Left lung (tissue), 4 donors: ENCODE measurements at regions not wholly inside any gene's neighbourhood (a gene's known extent, or its start where the extent isn't known, plus 50 kb on each side); places are given as distances from the start of the nearest gene placed in this dataset.

ENCODE experiments used
- ATAC-seq: fragments of 200-7000 bp; cut with Tn5 transposase; one replicate; pipeline ENCODE4 v1.9.1; 2020; ENCODE audit warnings: moderate library complexity
- DNase-seq, 4 donors: peaks; one replicate each; pipeline ENCODE4 v3.0.0-alpha.2; 2013 to 2020
- H3K27ac ChIP-seq, 2 donors: fragments of 200-600 bp; sonication (generic) in 1 of 2; one replicate each; pipeline versions ENCODE4 v1.5.0 to v1.8.0; 2020 to 2021
- H3K27me3 ChIP-seq, 2 donors: fragments of 200-600 bp; sonication (generic) in 1 of 2; one replicate each; pipeline versions ENCODE4 v1.5.0 to v1.8.0; 2020 to 2021
- H3K36me3 ChIP-seq, 2 donors: fragments of 200-600 bp; sonication (generic) in 1 of 2; one replicate each; pipeline versions ENCODE4 v1.5.0 to v1.8.0; 2020 to 2021
- H3K4me1 ChIP-seq, 2 donors: fragments of 200-600 bp; one replicate each; pipeline ENCODE4 v1.8.0; 2021
- H3K4me3 ChIP-seq, 2 donors: fragments of 200-600 bp; sonication (generic) in 1 of 2; one replicate each; pipeline versions ENCODE4 v1.5.0 to v1.8.0; 2020 to 2021; ENCODE audit warnings: mild to moderate bottlenecking in 1 of 2
- H3K9me3 ChIP-seq, 2 donors: fragments of 200-600 bp; sonication (generic) in 1 of 2; one replicate each; pipeline versions ENCODE4 v1.5.0 to v1.8.0; 2020 to 2021
- CTCF ChIP-seq, 2 donors: fragments of 200-600 bp; sonication (generic) in 1 of 2; IDR thresholded peaks; one replicate each; pipeline versions ENCODE4 v1.5.0 to v1.8.0; 2021; ENCODE audit warnings: antibody characterized with exemption in 2 of 2
- intact Hi-C, 2 donors: fragments of 100-400 bp; cut with DNase I; formaldehyde crosslinking; loops; one replicate each; pipeline versions ENCODE4 v1.11.2 to v1.14.2; 2022
- donor health status: DM: no; HTN: yes; CAD: no.
- donor health status: DM: no; HTN: no; CAD: no.

GRCh38 chr11:15336021-15336420, 221.3 kb downstream of the INSC start:
- no peak for ATAC-seq
- no peak overlapping the region for H3K4me3 ChIP-seq
- no peaks in the 10 kb centered on the region for H3K27me3 ChIP-seq
- no peak for TF ChIP-seq CTCF (IDR thresholded peaks at IDR 0.05)
- H3K27ac ChIP-seq, result no peak overlapping the region
- intact Hi-C loops, result no loop called here
- no peak for DNase-seq
- H3K36me3 ChIP-seq, result no peaks in the 10 kb centered on the region
- H3K9me3 ChIP-seq, result peaks cover 0 to 8% of the 10 kb centered on the region in 2 donors
- no peaks in the 10 kb centered on the region for H3K4me1 ChIP-seq

DNA sequence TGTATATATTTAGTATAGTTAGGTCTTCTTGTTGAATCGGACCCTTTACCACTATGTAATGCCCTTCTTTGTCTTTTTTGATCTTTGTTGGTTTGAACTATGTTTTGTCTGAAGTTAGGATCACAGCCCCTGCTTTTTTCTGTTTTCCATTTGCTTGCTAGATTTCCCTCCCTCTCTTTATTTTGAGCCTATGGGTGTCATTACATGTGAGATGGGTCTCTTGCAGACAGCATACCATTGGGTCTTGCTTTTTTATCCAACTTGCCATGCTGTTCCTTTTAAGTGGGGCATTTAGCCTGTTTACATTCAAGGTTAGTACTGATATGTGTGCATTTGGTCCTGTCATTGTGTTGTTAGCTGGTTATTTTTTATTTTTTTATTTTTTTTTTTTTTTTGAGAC, 224.6 kb downstream of the INSC start:
- H3K27ac ChIP-seq, result no peak overlapping the region
- H3K4me3 ChIP-seq, result no peak overlapping the region
- no peaks in the 10 kb centered on the region for H3K4me1 ChIP-seq
- ATAC-seq, result no peak
- TF ChIP-seq CTCF (IDR thresholded peaks at IDR 0.05), result no peak
- no peaks in the 10 kb centered on the region for H3K27me3 ChIP-seq
- peaks cover 0 to 8% of the 10 kb centered on the region in 2 donors for H3K9me3 ChIP-seq
- intact Hi-C loops, result no loop called here
- DNase-seq, result no peak
- no peaks in the 10 kb centered on the region for H3K36me3 ChIP-seq

- Histone ChIP-seq H3K4me3 (no peak overlapping the region), H3K36me3 (no peaks in the 10 kb centered on the region), H3K27me3 (no peaks in the 10 kb centered on the region), H3K4me1 (no peaks in the 10 kb centered on the region), H3K27ac (no peak overlapping the region), H3K9me3 (peaks cover 0 to 8% of the 10 kb centered on the region in 2 donors)
- DNase-seq (no peak), ATAC-seq (no peak)
- intact Hi-C loops, result no loop called here
- no peak for TF ChIP-seq CTCF (IDR thresholded peaks at IDR 0.05)
These were observed 226.9 kb downstream of the INSC start for GRCh38 chr11:15341587-15341986.

- DNase-seq (no peak), ATAC-seq (no peak)
- Histone ChIP-seq H3K4me3 (no peak overlapping the region), H3K36me3 (no peaks in the 10 kb centered on the region), H3K9me3 (peaks cover 0 to 8% of the 10 kb centered on the region in 2 donors), H3K4me1 (no peaks in the 10 kb centered on the region), H3K27ac (no peak overlapping the region), H3K27me3 (no peaks in the 10 kb centered on the region)
- TF ChIP-seq CTCF (IDR thresholded peaks at IDR 0.05), result no peak
- intact Hi-C loops, result no loop called here
These were observed 227.4 kb downstream of the INSC start for GRCh38 chr11:15342163-15342562.

DNA sequence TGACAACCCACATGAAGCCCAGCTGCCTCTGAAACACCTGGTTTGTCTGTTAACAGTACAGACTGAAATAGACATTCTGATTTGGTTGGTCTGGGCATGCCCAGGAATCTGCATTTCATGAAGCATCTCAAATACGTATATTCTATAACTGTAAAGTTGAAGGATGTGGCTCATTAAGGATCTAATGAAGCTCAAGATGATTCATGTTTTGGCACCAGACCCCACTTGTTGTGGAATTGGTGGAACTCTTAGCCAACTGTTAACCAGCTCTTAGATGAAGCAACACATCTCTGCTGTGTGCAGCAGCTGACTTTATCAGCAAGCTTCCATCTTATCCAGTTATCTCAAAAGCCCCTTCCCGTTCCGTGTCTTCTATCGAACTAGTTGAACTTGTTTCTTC, 232.2 kb downstream of the INSC start:
- H3K9me3 ChIP-seq, result no peaks in the 10 kb centered on the region
- intact Hi-C loops, result no loop called here
- no peak for TF ChIP-seq CTCF (IDR thresholded peaks at IDR 0.05)

More for the DNA sequence above, 232.2 kb downstream of the INSC start:
- ATAC-seq (no peak), DNase-seq (no peak)
- no peak overlapping the region for H3K27ac ChIP-seq
- H3K4me1 ChIP-seq, result no peaks in the 10 kb centered on the region
- no peak overlapping the region for H3K4me3 ChIP-seq
- no peaks in the 10 kb centered on the region for H3K36me3 ChIP-seq
- H3K27me3 ChIP-seq, result no peaks in the 10 kb centered on the region
